Stimulated activated CD4-positive, alpha-beta T cell treated with anti-CD3 and anti-CD28 coated beads, Interleukin-1b, Interleukin-23, amount 100 ng/mL, for 48 hours (primary cell): ENCODE measurements at regions not wholly inside any gene's neighbourhood (a gene's known extent, or its start where the extent isn't known, plus 50 kb on each side); places are given as distances from the start of the nearest gene placed in this dataset.
"Not testable (repeated sequence)": the region's sequence is repeated elsewhere in the genome, so short reads cannot be mapped to it uniquely, and the experiment has no call there.

Source experiments
- DNase-seq: peaks from one replicate; pipeline ENCODE4 v3.0.0-alpha.2; 2020

DNA sequence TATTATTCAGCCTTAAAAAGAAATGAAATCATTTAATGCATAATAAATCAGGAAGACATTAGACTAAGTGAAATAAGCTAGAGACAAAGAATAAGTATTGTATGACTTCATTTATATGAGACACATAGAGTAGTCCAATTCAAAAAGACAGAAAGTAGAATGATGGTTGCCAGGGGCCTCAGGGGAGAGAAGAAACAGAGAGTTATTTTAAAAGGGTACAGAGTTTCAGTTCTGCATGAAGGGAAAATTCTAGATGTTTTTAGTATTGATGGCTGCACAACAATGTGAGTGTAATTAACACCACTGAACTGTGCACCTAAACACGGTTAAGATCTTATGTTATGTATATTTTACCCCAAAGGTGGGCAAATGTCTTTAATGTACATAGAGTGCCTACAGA is 1407.9 kb upstream of the MAP3K7 start:
- DNase-seq = no peak

DNA sequence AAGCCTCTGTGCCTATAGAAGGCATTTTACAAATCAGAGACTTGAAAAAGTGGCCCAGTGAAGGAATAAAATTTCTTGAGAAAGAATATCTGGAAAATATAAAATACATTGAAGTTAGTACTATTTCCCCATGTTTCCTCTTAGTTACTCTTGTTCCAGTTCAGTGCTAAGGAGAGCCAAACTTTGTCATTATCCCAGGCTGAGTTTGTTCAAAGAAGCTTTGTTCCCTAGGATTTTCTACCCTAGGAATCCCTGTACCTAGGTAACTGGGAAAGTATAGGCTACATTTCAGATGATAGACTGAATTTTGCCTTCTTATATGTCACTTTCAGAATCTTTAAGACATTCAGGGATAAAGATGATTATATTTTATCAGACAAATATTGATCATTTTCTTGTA is 1395.7 kb upstream of the MAP3K7 start:
- DNase-seq = no peak

- DNase-seq = no peak
These were observed 1389.9 kb upstream of the MAP3K7 start for GRCh38 chr6:91976797-91977196.

DNA sequence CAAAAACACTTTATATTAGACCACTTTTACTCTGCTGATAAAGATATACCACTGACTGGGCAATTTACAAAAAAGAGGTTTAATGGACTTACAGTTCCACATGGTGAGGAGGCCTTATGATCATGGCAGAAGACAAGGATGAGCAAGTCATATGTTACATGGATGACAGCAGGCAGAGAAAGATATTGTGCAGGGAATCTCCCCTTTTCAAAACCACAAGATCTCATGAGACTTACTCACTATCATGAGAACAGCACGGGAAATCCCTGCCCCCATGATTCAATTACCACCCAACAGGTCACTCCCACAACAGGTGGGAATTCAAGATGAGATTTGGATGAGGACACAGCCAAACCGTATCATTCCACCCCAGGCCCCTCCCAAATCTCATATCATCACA is 1383.8 kb upstream of the MAP3K7 start:
- DNase-seq = no peak

DNA sequence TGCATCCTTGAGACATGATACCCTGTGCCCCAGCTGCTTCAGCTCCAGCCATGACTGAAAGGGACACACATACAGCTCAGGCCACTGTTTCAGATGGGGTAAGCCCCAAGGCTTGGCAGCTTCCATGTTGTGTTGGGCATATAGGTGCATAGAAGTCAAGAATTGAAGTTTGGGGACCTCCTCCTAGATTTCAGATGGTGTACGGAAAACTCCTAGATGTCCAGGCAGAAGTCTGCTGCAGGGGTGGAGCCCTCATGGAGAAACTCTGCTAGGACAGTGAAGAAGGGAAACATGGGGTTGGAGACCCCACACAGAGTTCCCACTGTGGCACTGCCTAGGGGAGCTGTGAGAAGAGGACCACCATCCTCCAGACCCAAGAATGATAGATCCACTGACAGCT is 1379.0 kb upstream of the MAP3K7 start:
- no peak for DNase-seq

GRCh38 chr6:91961671-91962070 is 1374.8 kb upstream of the MAP3K7 start:
- no peak for DNase-seq

DNA sequence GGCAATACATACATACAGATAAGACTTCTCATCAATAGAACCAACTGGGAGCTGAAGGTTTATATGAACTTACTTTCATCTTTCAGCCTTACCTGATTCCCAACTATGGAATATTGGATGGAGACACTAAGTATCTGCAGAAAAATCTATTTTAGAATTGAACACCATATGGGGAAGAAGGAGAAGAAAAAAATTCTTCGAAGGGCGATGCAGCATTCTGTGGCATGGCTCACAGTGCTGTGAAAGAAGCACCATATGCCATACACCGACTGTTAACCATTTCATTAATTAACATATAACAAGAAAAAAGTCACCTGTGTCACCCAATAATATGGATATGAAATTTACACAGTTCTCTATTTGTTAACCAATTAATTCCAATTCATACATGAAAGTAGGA is 1374.4 kb upstream of the MAP3K7 start:
- DNase-seq = no peak

- DNase-seq = no peak
These were observed 1355.0 kb upstream of the MAP3K7 start for GRCh38 chr6:91941838-91942237.

DNA sequence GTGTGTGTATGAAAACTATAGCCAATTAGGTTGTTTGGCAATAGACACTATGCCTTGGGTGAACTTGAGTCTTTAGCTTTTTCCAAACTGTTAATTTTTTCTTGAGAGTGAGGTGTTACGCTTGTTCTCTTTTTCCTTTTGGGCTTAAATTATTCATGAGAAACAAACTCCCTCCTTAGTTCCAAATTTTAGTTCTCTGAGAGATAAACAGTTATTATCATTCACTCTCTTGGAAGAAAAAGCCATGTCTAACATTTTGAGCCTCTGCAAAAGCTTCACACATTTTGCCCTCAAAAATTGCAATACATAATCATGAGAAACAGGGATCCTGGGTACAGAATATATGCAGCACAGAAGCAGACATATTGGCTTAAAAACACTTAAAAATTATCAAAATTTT is 1353.9 kb upstream of the MAP3K7 start:
- no peak for DNase-seq

- DNase-seq = no peak
These were observed 1340.0 kb upstream of the MAP3K7 start for GRCh38 chr6:91926827-91927226.

- no peak for DNase-seq
These were observed 1339.5 kb upstream of the MAP3K7 start for GRCh38 chr6:91926361-91926760.

DNA sequence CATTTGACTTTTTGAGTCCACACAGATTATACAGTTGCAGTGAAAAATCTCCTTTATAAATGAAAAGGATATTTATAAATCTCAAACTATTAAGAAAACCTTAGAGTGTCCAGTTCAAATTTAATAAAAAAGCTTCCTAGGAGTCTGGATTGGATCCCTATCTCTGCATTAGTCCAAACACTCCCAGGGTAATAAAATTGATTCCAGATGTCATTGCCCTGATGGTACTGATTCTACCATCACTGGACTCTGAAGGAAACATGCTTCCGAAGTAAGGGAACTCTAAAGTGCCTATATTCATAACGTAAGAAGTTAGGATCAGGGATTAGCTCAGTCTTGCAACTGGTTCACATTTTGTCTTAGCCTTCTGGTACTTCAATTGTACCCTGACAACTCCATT is 1325.1 kb upstream of the MAP3K7 start:
- DNase-seq = no peak

DNA sequence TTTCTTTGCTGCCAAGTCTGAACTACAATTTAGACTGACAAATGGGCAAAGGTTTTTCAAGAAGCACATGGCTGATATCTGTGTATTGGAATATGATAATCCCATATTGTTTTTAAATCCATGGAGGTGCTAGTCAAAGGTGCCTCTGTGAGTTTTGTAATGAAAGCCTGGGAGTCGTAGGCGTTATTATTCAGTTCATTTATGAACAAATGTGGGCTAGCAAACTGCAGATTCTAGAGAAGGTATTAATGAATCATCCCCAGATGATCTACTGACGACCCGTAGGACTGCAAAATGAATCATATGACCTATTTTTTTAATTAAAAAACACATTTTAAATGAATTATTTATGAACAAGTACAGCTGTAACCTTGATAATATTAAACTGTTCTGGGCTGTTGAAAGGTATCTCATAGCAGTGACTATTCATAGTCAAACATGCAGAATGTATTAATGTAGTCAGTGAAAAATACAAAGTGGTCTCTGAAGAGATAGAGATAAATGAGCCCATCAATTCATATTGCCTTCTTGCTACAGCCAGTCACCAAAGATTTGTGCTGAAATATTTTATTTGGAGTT is 1317.8 kb upstream of the MAP3K7 start:
- no peak for DNase-seq

GRCh38 chr6:91895599-91896285 is 1308.9 kb upstream of the MAP3K7 start:
- no peak for DNase-seq

DNA sequence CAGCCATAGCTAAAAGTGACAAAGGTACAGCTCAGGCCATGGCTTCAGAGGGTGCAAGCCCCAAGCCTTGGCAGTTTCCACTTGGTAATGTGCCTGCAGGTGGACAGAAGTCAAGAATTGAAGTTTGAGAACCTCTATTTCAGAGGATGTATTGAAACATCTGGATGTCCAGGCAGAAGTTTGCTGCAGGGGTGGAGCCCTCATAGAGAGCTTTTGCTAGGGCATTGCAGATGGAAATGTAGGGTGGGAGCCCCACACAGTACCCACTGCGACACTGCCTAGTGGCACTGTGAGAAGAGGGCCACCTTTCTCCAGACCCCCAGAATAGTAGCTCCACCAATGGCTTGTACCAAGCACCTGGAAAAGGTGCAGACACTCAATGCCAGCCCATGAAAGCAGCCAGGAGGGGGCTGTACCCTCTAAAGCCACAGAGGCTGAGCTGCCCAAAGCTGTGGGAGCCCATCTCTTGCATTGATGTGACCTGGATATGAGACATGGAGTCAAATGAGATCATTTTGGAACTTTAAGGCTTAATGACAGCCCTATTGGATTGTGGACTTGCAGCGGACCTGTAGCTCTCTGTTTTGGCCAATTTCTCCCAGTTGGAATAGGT is 1299.4 kb upstream of the MAP3K7 start:
- no peak for DNase-seq

DNA sequence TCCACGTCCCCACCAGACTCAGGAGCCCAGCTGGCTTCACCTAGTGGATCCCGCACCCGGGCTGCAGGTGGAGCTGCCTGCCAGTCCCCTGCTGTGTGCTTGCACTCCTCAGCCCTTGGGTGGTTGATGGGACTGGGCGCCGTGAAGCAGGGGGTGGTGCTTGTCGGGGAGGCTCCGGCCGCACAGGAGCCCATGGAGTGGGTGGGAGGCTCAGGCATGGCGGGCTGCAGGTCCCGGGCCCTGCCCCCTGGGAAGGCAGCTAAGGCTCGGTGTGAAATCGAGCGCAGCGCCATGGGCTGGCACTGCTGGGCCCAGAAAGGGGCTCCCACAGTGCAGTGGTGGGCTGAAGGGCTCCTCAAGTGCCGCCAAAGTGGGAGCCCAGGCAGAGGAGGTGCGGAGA is 1294.9 kb upstream of the MAP3K7 start:
- DNase-seq = not testable (repeated sequence)

- no peak for DNase-seq
These were observed 1292.6 kb upstream of the MAP3K7 start for GRCh38 chr6:91879386-91879995.

GRCh38 chr6:91877994-91878393 is 1291.1 kb upstream of the MAP3K7 start:
- no peak for DNase-seq

DNA sequence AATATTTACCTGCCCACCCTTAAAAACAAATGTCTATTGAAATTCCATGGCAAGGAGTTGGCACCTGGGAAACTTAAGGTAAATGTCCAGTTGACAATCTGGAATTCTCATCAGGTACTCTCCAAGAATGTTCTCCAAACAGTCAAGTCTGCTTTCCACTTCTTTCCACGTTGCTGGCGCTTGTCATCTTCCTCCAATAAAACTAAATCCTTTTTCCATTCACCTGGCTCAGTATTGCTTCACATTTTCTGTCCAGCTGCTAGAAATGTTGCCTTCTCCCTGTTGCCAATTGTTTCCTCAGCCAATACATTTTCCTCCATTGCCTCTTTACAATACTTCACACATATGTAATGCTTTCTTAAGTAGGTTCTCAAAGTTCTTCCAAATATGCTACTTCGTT is 1288.1 kb upstream of the MAP3K7 start:
- DNase-seq = no peak

- DNase-seq = no peak
These were observed 1281.8 kb upstream of the MAP3K7 start for GRCh38 chr6:91868539-91869202.

DNA sequence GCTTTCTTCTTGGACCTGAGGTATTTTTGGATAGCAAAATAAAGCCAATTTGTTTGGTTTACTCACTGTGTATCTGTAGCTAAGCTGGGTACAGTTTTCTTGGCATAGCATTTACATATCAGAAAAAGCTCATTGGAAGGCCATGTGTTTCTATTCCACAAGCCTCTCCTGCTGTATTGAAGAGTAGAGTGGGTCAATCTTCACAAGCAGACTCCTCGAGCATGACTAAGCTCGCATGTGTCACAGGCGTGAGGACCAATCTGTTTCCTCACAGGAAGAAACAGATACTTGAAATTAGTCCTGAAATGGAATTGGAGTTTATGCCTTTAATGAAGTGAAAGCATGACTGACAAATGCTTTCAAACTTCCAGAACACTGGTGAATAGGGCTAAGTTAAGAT is 1279.0 kb upstream of the MAP3K7 start:
- DNase-seq = no peak

- DNase-seq = no peak
These were observed 1278.0 kb upstream of the MAP3K7 start for GRCh38 chr6:91864911-91865310.

GRCh38 chr6:91860541-91861335 is 1273.9 kb upstream of the MAP3K7 start:
- no peak for DNase-seq
